ENCODE measurements at regions not wholly inside any gene's neighbourhood (a gene's known extent, or its start where the extent isn't known, plus 50 kb on each side); places are given as distances from the start of the nearest gene placed in this dataset.

- ATAC-seq (ENCODE audit: insufficient number of reproducible peaks, low FRiP score, low read depth), result no peak
- Histone ChIP-seq H3K4me3 (no peak overlapping the region), H3K9me3 (peaks cover 7% of the 10 kb centered on the region), H3K36me3 (no peaks in the 10 kb centered on the region), H3K27ac (no peak overlapping the region), H3K4me1 (ENCODE audit: control insufficient read depth in 1 of 2, low read depth in 2 of 2) (no peaks in the 10 kb centered on the region), H3K27me3 (replicated peaks; ENCODE audit: insufficient read depth) (no peaks in the 10 kb centered on the region)
- DNase-seq (ENCODE audit: low spot score), result no peak
- TF ChIP-seq, protein P1, sequence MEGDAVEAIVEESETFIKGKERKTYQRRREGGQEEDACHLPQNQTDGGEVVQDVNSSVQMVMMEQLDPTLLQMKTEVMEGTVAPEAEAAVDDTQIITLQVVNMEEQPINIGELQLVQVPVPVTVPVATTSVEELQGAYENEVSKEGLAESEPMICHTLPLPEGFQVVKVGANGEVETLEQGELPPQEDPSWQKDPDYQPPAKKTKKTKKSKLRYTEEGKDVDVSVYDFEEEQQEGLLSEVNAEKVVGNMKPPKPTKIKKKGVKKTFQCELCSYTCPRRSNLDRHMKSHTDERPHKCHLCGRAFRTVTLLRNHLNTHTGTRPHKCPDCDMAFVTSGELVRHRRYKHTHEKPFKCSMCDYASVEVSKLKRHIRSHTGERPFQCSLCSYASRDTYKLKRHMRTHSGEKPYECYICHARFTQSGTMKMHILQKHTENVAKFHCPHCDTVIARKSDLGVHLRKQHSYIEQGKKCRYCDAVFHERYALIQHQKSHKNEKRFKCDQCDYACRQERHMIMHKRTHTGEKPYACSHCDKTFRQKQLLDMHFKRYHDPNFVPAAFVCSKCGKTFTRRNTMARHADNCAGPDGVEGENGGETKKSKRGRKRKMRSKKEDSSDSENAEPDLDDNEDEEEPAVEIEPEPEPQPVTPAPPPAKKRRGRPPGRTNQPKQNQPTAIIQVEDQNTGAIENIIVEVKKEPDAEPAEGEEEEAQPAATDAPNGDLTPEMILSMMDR (IDR thresholded peaks at IDR 0.05), result no peak
These were observed 188.2 kb upstream of the SYT4 start for GRCh38 chr18:43465483-43465882.

- no peaks in the 10 kb centered on the region for H3K27me3 ChIP-seq (replicated peaks; ENCODE audit: insufficient read depth)
- TF ChIP-seq, protein P1 (IDR thresholded peaks at IDR 0.05), result no peak
- H3K9me3 ChIP-seq, result no peaks in the 10 kb centered on the region
- H3K36me3 ChIP-seq, result no peaks in the 10 kb centered on the region
- no peaks in the 10 kb centered on the region for H3K4me1 ChIP-seq (ENCODE audit: control insufficient read depth in 1 of 2, low read depth in 2 of 2)
- no peak for DNase-seq (ENCODE audit: low spot score)
- H3K27ac ChIP-seq, result no peak overlapping the region
- no peak overlapping the region for H3K4me3 ChIP-seq
- no peak for ATAC-seq (ENCODE audit: insufficient number of reproducible peaks, low FRiP score, low read depth)
These were observed 194.6 kb upstream of the SYT4 start for GRCh38 chr18:43471873-43472272.

GRCh38 chr18:43481069-43481468 lies 203.8 kb upstream of the SYT4 start:
- no peaks in the 10 kb centered on the region for H3K27me3 ChIP-seq (replicated peaks; ENCODE audit: insufficient read depth)
- H3K9me3 ChIP-seq, result no peaks in the 10 kb centered on the region
- no peak overlapping the region for H3K27ac ChIP-seq
- TF ChIP-seq, protein P1 (IDR thresholded peaks at IDR 0.05), result no peak
- DNase-seq (ENCODE audit: low spot score) (no peak), ATAC-seq (ENCODE audit: insufficient number of reproducible peaks, low FRiP score, low read depth) (no peak)
- no peak overlapping the region for H3K4me3 ChIP-seq
- H3K36me3 ChIP-seq, result no peaks in the 10 kb centered on the region
- H3K4me1 ChIP-seq (ENCODE audit: control insufficient read depth in 1 of 2, low read depth in 2 of 2), result no peaks in the 10 kb centered on the region

DNA sequence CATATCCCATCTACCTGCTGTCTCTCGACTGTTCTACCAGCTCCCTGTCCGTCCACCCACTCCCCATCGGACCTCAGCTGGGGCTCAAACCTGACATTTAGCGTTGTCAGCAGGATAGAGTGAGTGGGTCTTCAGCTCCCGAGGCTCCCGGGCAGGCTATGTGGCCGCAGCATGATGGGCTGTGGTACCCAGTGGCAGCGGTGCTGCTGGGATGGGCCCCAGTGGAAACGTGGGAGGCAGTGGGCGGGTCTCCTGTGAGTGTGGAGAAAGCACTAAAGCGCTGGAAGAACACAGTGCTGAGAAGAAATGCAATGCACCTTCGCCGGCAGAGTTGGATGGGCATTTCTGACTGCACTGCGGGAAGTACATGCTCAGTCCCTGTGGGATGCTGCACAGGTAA lies 204.8 kb upstream of the SYT4 start:
- TF ChIP-seq, protein P1 (IDR thresholded peaks at IDR 0.05), result no peak
- ATAC-seq (ENCODE audit: insufficient number of reproducible peaks, low FRiP score, low read depth) (no peak), DNase-seq (ENCODE audit: low spot score) (no peak)
- Histone ChIP-seq H3K4me1 (ENCODE audit: control insufficient read depth in 1 of 2, low read depth in 2 of 2) (no peaks in the 10 kb centered on the region), H3K27me3 (replicated peaks; ENCODE audit: insufficient read depth) (no peaks in the 10 kb centered on the region), H3K9me3 (no peaks in the 10 kb centered on the region), H3K4me3 (no peak overlapping the region), H3K36me3 (no peaks in the 10 kb centered on the region), H3K27ac (no peak overlapping the region)

DNA sequence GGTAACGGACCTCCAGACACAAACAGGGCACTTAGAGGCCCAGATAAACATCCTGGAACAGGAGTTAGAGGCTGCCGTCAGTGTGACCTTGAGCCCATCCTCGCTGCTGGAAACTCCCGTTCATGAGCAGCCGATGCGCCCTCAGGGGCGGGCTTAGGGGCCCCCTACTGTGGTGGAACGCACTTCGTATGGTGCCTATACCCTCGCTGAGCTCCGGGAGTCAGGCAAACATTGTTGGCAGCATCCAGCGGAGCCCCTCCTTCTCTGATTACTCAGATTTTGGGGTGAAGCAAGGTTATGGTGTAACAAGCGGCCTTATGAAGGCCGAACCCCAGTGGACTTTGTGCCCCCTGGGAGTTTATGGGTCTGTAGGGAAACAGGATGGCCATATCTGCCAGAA lies 205.3 kb upstream of the SYT4 start:
- no peak for DNase-seq (ENCODE audit: low spot score)
- Histone ChIP-seq H3K27me3 (replicated peaks; ENCODE audit: insufficient read depth) (no peaks in the 10 kb centered on the region), H3K36me3 (no peaks in the 10 kb centered on the region), H3K4me3 (no peak overlapping the region), H3K27ac (no peak overlapping the region), H3K9me3 (no peaks in the 10 kb centered on the region), H3K4me1 (ENCODE audit: control insufficient read depth in 1 of 2, low read depth in 2 of 2) (no peaks in the 10 kb centered on the region)
- TF ChIP-seq, protein P1 (IDR thresholded peaks at IDR 0.05), result no peak
- ATAC-seq (ENCODE audit: insufficient number of reproducible peaks, low FRiP score, low read depth), result no peak

All from thoracic aorta (tissue), 2 donors.